ENCODE measurements at regions not wholly inside any gene's neighbourhood (a gene's known extent, or its start where the extent isn't known, plus 50 kb on each side); places are given as distances from the start of the nearest gene placed in this dataset.
"Not testable (repeated sequence)": the region's sequence is repeated elsewhere in the genome, so short reads cannot be mapped to it uniquely, and the experiment has no call there.

GRCh38 chr3:166071831-166072230 is 234.6 kb upstream of the BCHE start:
- DNase-seq (ENCODE audit: low spot score), result no peak

DNA sequence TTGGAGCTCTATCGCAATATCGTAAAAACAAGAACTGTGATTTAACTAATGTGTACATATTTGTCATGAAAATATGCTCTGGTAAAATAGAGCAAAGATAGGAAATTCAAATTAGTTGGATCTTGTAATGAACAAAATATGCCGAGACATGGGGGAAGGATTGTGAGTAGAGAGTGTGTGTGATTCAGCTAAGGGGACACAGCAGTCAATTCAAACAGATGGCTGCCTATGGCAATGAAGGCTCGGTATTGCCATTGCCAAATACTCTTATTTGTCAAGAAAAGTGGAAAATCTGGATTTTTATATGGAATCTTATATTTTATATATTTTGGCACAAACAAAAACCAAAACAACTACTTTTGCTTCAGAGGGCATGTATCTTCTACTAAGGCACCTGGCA is 227.3 kb upstream of the BCHE start:
- DNase-seq (ENCODE audit: low spot score), result no peak

DNA sequence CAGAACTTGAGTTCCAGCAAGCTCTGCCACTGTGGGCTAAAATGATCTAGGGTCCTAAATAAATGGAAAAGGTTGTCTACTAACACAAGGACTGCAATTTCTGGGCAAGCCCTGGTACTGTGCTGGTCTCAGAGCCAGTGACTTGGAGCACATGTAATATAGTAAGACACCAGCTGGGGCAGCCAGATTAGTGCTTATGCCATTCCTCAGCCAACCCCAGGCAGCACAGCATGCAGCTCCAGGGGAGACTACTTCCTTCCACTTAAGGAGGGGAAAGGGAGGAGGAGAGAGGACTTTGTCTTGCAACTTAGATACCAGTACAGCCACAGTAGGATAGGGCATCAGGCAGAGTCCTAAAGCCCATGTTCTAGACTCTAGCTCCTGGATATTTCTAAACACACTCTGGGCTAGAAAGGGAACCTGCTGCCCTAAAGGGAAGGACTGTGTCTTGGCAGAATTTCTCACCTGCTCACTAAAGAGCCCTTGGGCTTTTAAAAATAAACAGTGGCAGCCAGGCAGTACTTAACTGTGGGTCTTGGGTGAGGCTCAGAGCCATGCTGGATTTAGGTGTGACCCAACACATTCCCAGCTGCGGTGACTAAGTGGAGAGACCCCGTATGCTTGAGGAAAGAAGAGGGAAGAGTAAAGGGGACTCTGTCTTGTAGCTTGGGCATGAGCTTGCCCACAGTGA is 223.7 kb upstream of the BCHE start:
- peak; percentile 16 for DNase-seq (ENCODE audit: low spot score)

DNA sequence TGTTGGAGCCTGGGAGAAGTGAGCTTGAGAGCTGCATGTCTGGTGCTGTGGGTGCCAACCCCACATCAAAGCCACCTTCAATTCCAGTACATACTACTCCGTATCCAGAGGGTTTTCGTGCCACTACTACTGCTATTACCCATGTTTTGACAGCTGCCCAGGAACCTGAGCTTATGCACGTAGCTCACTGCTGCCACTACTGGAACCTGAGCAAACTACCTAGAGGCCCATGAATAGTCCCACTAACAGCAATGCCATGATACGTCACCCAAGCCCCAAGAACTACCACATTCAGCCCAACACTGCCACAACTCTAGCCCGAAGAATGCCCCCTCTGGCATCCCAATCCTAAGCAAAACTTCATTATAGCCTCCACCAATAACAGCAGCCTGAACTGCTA is 215.2 kb upstream of the BCHE start:
- DNase-seq (ENCODE audit: low spot score), result peak; percentile 14

DNA sequence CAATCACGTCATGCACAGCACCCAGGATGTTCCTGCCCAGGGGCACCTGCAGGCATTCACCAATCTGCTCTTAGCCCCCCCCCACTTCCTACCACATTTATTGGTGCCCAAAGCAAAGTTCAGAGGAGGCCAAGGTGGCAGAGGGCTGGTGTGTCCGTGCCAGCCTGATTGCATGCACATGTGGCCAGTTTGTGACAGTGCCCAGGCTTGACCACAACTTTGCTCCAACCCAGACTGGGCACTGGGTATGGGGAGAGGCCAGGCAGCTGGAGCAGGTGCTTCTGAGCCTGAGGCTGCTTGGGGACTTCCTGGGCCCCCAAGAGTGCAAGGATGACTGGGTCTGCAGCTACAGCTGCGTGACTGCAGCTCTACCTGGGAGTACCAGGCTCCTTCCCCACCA is 192.3 kb upstream of the BCHE start:
- no peak for DNase-seq (ENCODE audit: low spot score)

GRCh38 chr3:166013073-166013679 is 176.0 kb upstream of the BCHE start:
- peak; percentile 45 for DNase-seq (ENCODE audit: low spot score)

GRCh38 chr3:166011771-166012170 is 174.5 kb upstream of the BCHE start:
- DNase-seq (ENCODE audit: low spot score), result no peak

DNA sequence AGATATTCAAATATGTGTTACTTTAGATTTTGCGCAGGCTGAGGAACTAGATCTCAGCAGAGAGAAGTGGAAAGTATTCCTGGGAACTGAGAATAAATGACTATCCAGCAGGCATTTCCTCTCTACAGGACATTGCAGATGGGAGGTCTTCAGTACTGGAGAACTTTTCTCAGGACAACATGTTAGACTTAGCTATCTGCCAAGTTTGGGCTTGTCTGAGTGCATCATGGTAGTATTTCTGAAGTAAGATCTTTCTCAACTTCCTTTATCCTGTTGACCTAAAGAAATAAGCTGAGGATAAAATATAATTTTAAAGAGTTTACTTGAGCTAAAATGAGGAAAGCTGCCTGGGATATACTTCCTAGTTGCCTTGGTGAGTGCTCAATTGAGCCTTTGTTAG is 167.9 kb upstream of the BCHE start:
- no peak for DNase-seq (ENCODE audit: low spot score)

GRCh38 chr3:165994293-165994692 is 157.1 kb upstream of the BCHE start:
- no peak for DNase-seq (ENCODE audit: low spot score)

DNA sequence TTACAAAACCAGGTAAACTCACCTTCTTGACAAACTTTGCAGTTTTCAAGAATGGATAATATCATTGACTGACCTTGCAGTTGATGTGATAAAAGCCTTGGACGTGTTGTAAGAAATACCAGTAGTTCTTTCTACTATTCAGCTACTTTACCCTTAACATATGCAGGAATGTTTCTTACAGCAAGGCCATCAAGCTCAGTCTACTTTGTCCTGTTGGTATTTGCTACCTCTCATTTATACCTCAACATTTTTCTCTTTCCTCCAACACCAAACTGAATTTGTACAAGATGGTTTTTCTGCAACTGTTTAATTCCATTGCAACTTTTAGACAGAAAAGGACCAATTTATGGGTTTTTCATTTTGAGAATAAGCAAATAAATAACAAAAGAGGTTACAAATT is 147.4 kb upstream of the BCHE start:
- DNase-seq (ENCODE audit: low spot score), result no peak

- DNase-seq (ENCODE audit: low spot score), result no peak
These were observed 146.1 kb upstream of the BCHE start for GRCh38 chr3:165983284-165983683.

DNA sequence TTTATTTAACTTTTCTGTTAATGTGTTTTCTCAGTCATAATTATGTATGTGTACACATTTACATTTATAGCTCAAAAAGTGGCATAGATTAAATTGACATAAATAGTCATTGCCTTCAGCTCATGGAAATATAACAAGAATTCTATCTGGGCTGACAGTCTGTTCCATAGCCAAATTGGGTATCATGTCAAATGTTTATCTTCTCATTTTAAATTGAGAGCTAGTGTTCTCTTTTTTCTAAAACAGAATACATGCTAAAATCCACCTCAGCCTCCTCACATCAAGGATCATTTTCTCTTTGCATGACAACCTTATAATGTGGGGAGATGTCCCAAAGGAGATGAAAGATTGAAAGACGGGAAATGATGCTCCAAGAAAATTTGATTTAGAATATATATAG is 144.1 kb upstream of the BCHE start:
- DNase-seq (ENCODE audit: low spot score), result no peak

- DNase-seq (ENCODE audit: low spot score), result not testable (repeated sequence)
These were observed 123.6 kb upstream of the BCHE start for GRCh38 chr3:165960825-165961224.

GRCh38 chr3:165954171-165954570 is 116.9 kb upstream of the BCHE start:
- DNase-seq (ENCODE audit: low spot score), result no peak

- no peak for DNase-seq (ENCODE audit: low spot score)
These were observed 109.1 kb upstream of the BCHE start for GRCh38 chr3:165946360-165946759.

DNA sequence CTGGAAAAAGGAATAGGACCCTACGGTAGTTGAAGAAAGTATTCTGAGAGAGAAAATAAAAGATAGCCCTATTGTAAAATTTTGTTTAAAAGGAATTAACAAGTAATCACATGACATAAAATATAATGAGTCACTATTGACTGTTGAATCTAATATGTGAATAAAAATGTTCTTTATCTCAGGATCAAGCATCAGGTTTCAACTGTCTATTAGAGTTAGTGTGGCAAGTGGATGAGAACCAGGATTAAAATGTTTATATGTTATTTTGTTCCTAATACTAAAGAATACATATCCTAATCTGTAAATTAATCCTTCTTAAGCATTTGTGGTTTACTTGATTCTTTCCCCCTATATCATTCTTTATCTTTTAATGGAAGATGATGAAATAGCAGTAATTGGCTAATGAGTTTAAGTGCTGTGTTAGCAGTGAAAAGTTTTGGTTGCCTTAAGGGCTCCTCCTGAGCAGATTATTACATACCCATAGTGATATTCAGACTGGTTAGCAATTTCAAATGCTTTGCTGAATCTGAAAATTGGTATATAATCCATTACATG is 101.8 kb upstream of the BCHE start:
- DNase-seq (ENCODE audit: low spot score), result no peak

- not testable (repeated sequence) for DNase-seq (ENCODE audit: low spot score)
These were observed 98.9 kb upstream of the BCHE start for GRCh38 chr3:165936081-165936480.

DNA sequence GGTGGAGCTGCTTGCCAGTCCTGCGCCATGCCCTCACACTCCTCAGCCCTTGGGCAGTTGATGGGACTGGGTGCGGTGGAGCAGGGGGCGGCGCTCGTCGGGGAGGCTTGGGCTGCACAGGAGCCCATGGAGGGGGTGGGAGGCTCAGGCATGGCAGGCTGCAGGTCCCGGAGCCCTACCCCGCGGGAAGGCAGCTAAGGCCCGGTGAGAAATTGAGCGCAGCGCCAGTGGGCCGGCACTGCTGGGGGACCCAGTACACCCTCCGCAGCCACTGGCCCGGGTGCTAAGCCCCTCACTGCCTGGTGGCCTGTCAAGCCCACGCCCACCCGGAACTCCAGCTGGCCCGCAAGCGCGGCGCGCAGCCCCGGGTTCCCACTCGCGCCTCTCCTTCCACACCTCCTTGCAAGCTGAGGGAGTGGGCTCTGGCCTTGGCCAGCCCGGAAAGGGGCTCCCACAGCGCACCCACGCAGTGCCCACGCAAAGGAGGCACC is 87.1 kb upstream of the BCHE start:
- not testable (repeated sequence) for DNase-seq (ENCODE audit: low spot score)

DNA sequence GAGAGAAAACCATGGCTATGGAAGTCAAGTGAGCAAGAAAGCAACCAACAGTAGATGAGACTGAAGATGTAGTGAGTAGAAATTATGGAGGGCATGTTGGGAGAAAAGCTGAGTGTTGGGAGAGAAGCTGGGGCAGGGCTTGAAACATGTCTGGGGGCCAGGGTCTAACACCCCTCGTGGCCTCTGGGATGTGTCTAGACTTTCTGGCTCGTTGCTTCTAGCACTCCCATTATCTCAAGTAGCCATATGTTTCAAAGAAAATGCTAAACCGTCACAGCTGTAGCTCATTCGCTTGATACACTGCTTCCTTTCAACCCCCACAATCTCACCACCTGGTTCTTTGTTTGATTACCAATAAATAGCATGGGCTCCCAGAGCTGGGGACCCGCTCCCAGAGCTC is 83.8 kb upstream of the BCHE start:
- DNase-seq (ENCODE audit: low spot score), result no peak

- DNase-seq (ENCODE audit: low spot score), result no peak
These were observed 82.1 kb upstream of the BCHE start for GRCh38 chr3:165919284-165919683.

DNA sequence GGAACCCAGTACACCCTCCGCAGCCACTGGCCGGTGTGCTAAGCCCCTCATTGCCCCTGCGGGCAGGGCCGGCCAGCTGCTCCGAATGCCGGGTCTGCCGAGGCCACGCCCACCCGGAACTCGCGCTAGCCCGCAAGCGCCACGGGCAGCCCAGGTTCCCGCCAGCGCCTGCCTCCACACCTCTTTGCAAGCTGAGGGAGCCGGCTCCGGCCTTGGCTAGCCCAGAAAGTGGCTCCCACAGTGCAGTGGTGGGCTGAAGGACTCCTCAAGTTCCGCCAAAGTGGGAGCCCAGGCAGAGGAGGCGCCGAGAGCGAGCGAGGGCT is 81.4 kb upstream of the BCHE start:
- DNase-seq (ENCODE audit: low spot score), result no peak

- DNase-seq (ENCODE audit: low spot score), result not testable (repeated sequence)
These were observed 80.9 kb upstream of the BCHE start for GRCh38 chr3:165917938-165918656.

GRCh38 chr3:165915104-165915503 is 77.9 kb upstream of the BCHE start:
- DNase-seq (ENCODE audit: low spot score), result not testable (repeated sequence)
